Hepatocyte (in vitro differentiated cells): ENCODE measurements at regions not wholly inside any gene's neighbourhood (a gene's known extent, or its start where the extent isn't known, plus 50 kb on each side); places are given as distances from the start of the nearest gene placed in this dataset.

ENCODE experiments used
- DNase-seq: peaks from one replicate; pipeline ENCODE4 v3.0.0-alpha.2; 2016; ENCODE audit warnings: low spot score
- H2AFZ ChIP-seq: fragments of 200-600 bp; sonication (generic); 2 replicates; pipeline ENCODE4 v1.6.0; 2016; ENCODE audit warnings: antibody characterized with exemption, mild to moderate bottlenecking
- H3K27ac ChIP-seq: fragments of 200-600 bp; sonication (generic); 2 replicates; pipeline ENCODE4 v1.5.1; 2016; ENCODE audit warnings: mild to moderate bottlenecking
- H3K27me3 ChIP-seq: fragments of 200-600 bp; sonication (generic); 2 replicates; pipeline ENCODE4 v1.6.1; 2016
- H3K36me3 ChIP-seq: fragments of 200-600 bp; sonication (generic); replicated peaks from 2 replicates; pipeline ENCODE4 v1.5.1; 2016; ENCODE audit warnings: low read depth; ENCODE audit not compliant: insufficient read depth
- H3K4me1 ChIP-seq: fragments of 200-600 bp; sonication (generic); 2 replicates; pipeline ENCODE4 v1.5.1; 2016; ENCODE audit warnings: mild to moderate bottlenecking, moderate library complexity; ENCODE audit not compliant: insufficient read depth
- H3K4me2 ChIP-seq: fragments of 200-600 bp; sonication (generic); 2 replicates; pipeline ENCODE4 v1.6.0; 2016
- H3K4me3 ChIP-seq: fragments of 200-600 bp; sonication (generic); 2 replicates; pipeline ENCODE4 v1.5.1; 2016; ENCODE audit warnings: mild to moderate bottlenecking
- H3K79me2 ChIP-seq: fragments of 200-600 bp; sonication (generic); 2 replicates; pipeline ENCODE4 v1.6.0; 2017; ENCODE audit warnings: mild to moderate bottlenecking
- H3K9me2 ChIP-seq: fragments of 200-600 bp; sonication (generic); replicated peaks from 2 replicates; pipeline ENCODE4 v1.6.0; 2017; ENCODE audit warnings: mild to moderate bottlenecking; ENCODE audit not compliant: insufficient read depth
- H3K9me3 ChIP-seq: fragments of 200-600 bp; sonication (generic); 2 replicates; pipeline ENCODE4 v1.5.1; 2016; ENCODE audit warnings: low read depth, mild to moderate bottlenecking
- H4K20me1 ChIP-seq: fragments of 200-600 bp; sonication (generic); 2 replicates; pipeline ENCODE4 v1.6.0; 2016; ENCODE audit warnings: mild to moderate bottlenecking; ENCODE audit not compliant: insufficient read depth, poor library complexity, severe bottlenecking
- EZH2 ChIP-seq: fragments of 200-600 bp; sonication (generic); IDR thresholded peaks from 2 replicates; pipeline ENCODE4 v1.6.1; 2016; ENCODE audit warnings: antibody characterized with exemption, mild to moderate bottlenecking, borderline replicate concordance
- EZH2phosphoT487 ChIP-seq: fragments of 200-600 bp; sonication (generic); IDR thresholded peaks from one replicate; pipeline ENCODE4 v1.6.1; 2018; ENCODE audit warnings: antibody characterized with exemption, mild to moderate bottlenecking, low read depth, moderate library complexity; ENCODE audit not compliant: unreplicated experiment, severe bottlenecking
- WGBS: methylation state at CpG from one replicate; pipeline ENCODE4 v1.1.6; 2016; ENCODE audit warnings: low lambda C conversion rate; ENCODE audit errors: missing lambda C conversion rate; 5-methylcytosine and 5-hydroxymethylcytosine counted together
- TF ChIP-seq, protein P1 (sequence below): fragments of 200-600 bp; sonication (generic); IDR thresholded peaks from 2 replicates; pipeline ENCODE4 v1.5.1; 2016; ENCODE audit warnings: antibody characterized with exemption, mild to moderate bottlenecking; ENCODE audit not compliant: poor library complexity

DNA sequence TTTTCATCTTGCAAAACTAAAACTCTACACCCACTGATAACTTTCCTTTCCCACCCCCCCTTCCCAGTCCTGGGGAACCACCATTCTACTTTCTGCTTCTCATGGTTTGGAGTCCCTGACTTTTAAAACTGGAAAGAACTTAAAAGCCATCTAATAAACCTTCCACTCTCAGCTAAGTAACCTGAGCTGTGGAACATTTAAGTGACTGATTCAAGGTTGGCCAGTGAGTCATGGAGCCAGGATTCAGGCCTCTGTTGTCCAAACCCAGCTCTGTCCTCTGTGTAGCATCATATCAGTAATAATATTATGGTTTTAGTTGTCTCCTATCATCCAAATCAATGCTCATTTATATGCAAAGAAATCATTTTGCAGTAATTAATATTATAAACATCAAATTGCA is 176.0 kb upstream of the NT5E start:
- Histone ChIP-seq H3K9me3 (no peaks in the 10 kb centered on the region), H3K4me3 (no peak overlapping the region), H3K36me3 (no peaks in the 10 kb centered on the region), H2AFZ (no peak overlapping the region), H4K20me1 (no peaks in the 10 kb centered on the region), H3K4me2 (no peak overlapping the region), H3K79me2 (no peaks in the 10 kb centered on the region), H3K4me1 (no peaks in the 10 kb centered on the region), H3K9me2 (no peaks in the 10 kb centered on the region), H3K27me3 (no peaks in the 10 kb centered on the region), H3K27ac (no peak overlapping the region)
- TF ChIP-seq EZH2: no peak
- no peak for TF ChIP-seq EZH2phosphoT487
- TF ChIP-seq, protein P1, sequence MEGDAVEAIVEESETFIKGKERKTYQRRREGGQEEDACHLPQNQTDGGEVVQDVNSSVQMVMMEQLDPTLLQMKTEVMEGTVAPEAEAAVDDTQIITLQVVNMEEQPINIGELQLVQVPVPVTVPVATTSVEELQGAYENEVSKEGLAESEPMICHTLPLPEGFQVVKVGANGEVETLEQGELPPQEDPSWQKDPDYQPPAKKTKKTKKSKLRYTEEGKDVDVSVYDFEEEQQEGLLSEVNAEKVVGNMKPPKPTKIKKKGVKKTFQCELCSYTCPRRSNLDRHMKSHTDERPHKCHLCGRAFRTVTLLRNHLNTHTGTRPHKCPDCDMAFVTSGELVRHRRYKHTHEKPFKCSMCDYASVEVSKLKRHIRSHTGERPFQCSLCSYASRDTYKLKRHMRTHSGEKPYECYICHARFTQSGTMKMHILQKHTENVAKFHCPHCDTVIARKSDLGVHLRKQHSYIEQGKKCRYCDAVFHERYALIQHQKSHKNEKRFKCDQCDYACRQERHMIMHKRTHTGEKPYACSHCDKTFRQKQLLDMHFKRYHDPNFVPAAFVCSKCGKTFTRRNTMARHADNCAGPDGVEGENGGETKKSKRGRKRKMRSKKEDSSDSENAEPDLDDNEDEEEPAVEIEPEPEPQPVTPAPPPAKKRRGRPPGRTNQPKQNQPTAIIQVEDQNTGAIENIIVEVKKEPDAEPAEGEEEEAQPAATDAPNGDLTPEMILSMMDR: no peak
- DNase-seq: no peak

DNA sequence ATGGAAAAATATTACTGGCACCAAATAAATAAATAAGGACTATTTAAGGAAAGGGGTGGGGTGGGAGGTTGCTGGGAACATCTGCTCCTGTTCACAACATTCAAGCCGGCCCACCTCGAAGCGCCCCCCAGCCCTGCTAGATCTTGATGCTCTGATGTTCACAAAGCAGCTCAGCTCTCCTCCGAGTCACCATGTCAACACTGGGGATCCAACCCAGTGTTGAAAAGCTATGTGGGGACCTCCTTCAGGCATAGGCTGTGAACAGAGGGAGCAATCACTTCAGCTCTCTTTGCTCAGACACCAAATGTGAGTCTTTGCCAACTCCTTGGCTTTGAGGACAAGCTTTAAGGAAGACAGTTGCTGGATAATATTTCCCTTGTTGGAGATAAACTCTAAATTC is 176.8 kb upstream of the NT5E start:
- Histone ChIP-seq H4K20me1 (no peaks in the 10 kb centered on the region), H3K27me3 (no peaks in the 10 kb centered on the region), H3K4me2 (no peak overlapping the region), H3K27ac (no peak overlapping the region), H3K4me1 (no peaks in the 10 kb centered on the region), H3K4me3 (no peak overlapping the region), H2AFZ (no peak overlapping the region), H3K36me3 (no peaks in the 10 kb centered on the region), H3K79me2 (no peaks in the 10 kb centered on the region), H3K9me2 (no peaks in the 10 kb centered on the region), H3K9me3 (no peaks in the 10 kb centered on the region)
- 67% methylated on average over 4 of the region's 4 CpGs for WGBS
- TF ChIP-seq EZH2: no peak
- TF ChIP-seq, protein P1: no peak
- no peak for TF ChIP-seq EZH2phosphoT487
- no peak for DNase-seq

DNA sequence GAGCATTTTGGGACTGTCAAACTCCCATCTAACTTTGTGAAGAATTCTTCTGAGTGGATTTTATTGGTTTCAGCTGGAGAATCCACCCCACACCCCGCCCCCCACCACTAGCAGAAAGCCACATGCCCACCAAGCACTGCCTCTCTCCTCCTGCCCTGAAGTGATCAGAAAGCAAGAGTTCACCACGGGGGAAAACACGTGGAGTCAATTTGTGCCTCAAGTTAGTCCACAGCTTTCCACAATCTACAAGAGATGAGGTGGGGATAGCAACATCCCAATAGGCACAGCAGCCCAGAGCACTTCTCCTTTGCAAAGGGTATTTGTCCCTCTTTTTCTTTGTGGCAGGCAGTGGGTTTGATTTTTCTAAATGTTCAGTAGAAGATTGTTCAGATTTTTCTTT is 177.3 kb upstream of the NT5E start:
- Histone ChIP-seq H4K20me1 (no peaks in the 10 kb centered on the region), H3K4me2 (no peak overlapping the region), H3K27me3 (no peaks in the 10 kb centered on the region), H3K9me2 (no peaks in the 10 kb centered on the region), H3K79me2 (no peaks in the 10 kb centered on the region), H3K9me3 (no peaks in the 10 kb centered on the region), H3K27ac (no peak overlapping the region), H3K4me1 (no peaks in the 10 kb centered on the region), H2AFZ (no peak overlapping the region), H3K36me3 (no peaks in the 10 kb centered on the region), H3K4me3 (no peak overlapping the region)
- no peak for DNase-seq
- TF ChIP-seq, protein P1: no peak
- no peak for TF ChIP-seq EZH2phosphoT487
- no peak for TF ChIP-seq EZH2
- WGBS: 65% methylated on average over 3 of the region's 3 CpGs

DNA sequence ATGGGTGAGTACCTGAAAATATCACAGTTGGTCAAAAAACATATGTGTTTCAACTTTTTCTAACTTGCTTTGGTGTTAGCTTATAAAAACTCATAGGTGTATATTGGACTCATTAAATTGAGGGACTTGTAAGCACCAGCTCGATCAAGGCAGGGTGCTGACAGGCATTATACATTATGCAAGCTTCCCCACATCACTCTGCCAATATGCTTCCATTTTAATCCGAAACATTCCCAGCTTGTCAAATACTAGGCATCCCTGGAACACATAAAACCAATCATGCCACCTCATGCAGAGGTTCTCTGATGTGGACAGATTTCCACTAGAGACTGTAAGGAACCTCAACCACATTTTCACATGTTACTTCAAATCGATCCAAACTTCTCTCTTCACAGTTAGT is 187.3 kb upstream of the NT5E start:
- H3K27ac ChIP-seq: no peak overlapping the region
- H3K9me3 ChIP-seq: no peaks in the 10 kb centered on the region
- no peaks in the 10 kb centered on the region for H3K27me3 ChIP-seq
- H3K4me3 ChIP-seq: no peak overlapping the region
- WGBS: 83% methylated on average over 3 of the region's 3 CpGs
- no peaks in the 10 kb centered on the region for H3K79me2 ChIP-seq
- no peaks in the 10 kb centered on the region for H3K4me1 ChIP-seq
- no peak overlapping the region for H3K4me2 ChIP-seq
- no peaks in the 10 kb centered on the region for H3K36me3 ChIP-seq
- no peaks in the 10 kb centered on the region for H3K9me2 ChIP-seq
- H4K20me1 ChIP-seq: no peaks in the 10 kb centered on the region
- no peak for DNase-seq
- TF ChIP-seq EZH2: no peak
- TF ChIP-seq EZH2phosphoT487: no peak
- TF ChIP-seq, protein P1: no peak
- H2AFZ ChIP-seq: no peak overlapping the region
